LNCaP clone FGC (cell line): ENCODE measurements at regions not wholly inside any gene's neighbourhood (a gene's known extent, or its start where the extent isn't known, plus 50 kb on each side); places are given as distances from the start of the nearest gene placed in this dataset.

ENCODE experiments used
- DNase-seq: peaks from one replicate; pipeline ENCODE4 v3.0.0-alpha.2; 2011; ENCODE audit warnings: low read depth
- H3K4me3 ChIP-seq: 2 replicates; pipeline ENCODE4 v1.5.1; 2011; ENCODE audit warnings: mild to moderate bottlenecking, low read depth, low read length, control low read depth
- TF ChIP-seq, protein P1 (sequence below): IDR thresholded peaks from 2 replicates; pipeline ENCODE4 v1.5.1; 2012; ENCODE audit warnings: mild to moderate bottlenecking; ENCODE audit not compliant: control insufficient read depth, insufficient read depth; ENCODE audit errors: extremely low read depth

DNA sequence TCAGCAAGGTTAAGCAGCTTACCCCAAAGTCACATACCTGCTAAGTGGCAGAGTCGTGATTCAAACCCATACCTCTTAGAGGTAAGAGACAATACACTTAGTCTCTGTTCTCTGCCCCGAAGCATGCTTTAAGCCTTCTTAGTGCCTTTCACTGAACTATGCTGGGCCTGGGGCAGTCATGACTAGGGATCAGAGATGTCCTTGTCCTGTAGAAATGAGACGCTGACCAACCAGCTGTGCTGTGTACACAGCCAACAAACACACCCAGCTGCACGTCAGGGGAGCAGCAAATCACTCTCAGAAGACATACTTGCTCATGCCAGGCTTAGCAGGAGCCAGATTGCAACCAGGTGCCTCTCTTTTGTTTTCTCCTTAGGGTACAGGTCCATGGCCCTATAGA, 255.7 kb downstream of the BUD13 start:
- H3K4me3 ChIP-seq: no peak overlapping the region
- no peak for DNase-seq
- TF ChIP-seq, protein P1, sequence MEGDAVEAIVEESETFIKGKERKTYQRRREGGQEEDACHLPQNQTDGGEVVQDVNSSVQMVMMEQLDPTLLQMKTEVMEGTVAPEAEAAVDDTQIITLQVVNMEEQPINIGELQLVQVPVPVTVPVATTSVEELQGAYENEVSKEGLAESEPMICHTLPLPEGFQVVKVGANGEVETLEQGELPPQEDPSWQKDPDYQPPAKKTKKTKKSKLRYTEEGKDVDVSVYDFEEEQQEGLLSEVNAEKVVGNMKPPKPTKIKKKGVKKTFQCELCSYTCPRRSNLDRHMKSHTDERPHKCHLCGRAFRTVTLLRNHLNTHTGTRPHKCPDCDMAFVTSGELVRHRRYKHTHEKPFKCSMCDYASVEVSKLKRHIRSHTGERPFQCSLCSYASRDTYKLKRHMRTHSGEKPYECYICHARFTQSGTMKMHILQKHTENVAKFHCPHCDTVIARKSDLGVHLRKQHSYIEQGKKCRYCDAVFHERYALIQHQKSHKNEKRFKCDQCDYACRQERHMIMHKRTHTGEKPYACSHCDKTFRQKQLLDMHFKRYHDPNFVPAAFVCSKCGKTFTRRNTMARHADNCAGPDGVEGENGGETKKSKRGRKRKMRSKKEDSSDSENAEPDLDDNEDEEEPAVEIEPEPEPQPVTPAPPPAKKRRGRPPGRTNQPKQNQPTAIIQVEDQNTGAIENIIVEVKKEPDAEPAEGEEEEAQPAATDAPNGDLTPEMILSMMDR: no peak

DNA sequence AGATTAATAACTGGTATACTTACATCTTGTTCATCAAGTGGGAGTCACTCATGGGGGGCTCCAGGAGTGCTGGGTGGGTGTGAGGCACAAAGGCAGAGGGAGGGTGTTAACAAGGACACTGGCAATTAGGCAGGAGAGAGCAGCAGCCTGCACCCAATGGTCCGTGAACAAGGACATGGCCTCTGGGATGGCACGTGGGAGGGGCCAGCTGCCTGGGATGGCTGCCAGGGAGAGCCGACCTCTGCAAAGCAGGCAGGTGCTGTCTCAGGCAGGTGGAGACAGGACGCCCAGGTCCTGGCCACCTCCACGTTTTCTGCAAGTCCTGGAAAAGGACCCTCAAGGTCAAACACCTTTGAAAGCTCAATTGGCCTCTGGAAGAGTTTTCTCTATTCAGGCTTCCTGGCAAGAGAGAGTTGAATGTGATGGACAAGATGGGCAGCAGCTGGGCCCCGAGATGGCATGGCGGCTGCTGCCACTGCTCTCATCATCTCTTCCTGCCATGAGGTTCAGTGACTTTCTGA, 257.1 kb downstream of the BUD13 start:
- DNase-seq: no peak
- H3K4me3 ChIP-seq: no peak overlapping the region
- TF ChIP-seq, protein P1: no peak

DNA sequence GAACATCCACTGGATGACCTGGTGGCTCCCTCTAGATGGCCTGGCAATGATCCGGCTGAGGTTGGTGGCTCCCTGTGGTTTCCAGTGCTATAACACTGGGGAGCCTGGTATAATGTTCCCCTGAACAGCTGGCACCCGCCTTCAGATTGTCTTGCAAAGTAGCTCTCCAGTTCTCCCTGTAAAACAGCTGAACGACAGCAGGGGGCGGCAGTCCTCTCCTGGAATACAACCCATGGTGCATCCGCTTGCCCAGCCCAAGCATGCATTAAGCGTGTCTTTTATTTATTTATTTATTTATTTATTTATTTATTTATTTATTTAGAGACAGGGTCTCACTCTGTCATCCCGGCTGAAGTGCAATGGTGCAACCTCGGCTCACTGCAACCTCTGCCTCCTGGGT, 258.9 kb downstream of the BUD13 start:
- TF ChIP-seq, protein P1: peak; percentile 78
- no peak overlapping the region for H3K4me3 ChIP-seq
- peak; percentile 57 for DNase-seq

DNA sequence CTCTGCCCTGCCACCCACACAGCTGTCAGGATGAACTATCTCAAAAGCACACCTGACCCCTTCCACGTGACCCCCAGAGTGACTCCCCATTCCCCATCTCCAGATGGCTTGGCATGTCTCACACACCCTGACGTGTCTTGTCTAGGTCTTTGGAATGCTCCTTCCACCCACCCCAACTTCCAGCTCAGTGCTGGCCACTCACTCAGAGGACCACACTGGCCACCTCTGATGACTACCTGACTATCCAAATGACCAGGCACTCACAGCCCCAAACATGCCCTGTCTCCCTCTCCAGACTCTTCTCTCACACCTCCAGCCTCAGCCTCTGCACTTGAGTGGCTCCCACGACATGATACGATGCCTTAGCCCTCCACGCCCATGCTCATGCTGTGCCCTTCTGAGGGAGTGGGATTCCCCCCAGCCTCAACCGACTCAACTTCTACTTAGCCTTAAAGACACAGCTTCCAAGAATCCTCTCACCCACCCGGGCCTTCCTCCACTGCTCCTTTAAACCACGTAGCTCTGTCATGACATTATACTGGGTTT, 259.4 kb downstream of the BUD13 start:
- no peak overlapping the region for H3K4me3 ChIP-seq
- TF ChIP-seq, protein P1: no peak

DNA sequence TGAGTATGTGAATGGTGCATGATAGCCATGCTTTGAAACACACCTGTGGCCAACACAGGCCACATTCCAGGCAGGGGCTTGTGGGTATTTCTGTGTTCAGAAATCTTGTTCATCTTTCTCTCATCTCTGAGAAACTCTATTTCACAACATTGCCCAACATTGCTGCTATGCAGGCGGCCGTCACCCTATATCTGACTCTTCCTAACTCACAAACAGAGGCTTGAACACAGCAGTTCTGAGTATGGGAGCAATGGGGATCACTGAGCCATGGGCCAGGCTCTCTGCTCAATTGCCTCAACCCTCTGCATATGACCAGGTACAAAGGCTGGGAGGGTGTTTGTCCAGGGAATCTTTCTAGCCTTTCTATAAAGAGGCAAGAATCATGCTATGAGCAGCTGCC, 259.9 kb downstream of the BUD13 start:
- DNase-seq: no peak
- H3K4me3 ChIP-seq: no peak overlapping the region
- TF ChIP-seq, protein P1: no peak

More for the DNA sequence above, 259.4 kb downstream of the BUD13 start:
- DNase-seq: no peak

DNA sequence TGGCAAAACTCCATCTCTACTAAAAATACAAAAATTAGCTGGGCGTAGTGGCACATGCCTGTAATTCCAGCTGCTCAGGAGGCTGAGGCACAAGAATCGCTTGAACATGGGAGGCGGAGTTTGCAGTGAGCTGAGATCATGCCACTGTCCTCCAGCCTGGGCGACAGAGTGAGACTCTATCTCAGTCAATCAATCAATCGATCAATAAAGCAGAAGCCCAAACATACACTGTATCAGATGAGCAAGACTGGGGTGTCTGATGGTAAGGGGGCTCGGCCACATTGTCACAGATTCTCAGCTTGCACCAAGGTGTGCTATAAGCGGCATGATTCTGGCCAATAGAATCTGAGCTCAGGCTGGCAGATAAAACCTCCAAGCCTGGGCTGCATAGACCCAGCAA, 261.1 kb downstream of the BUD13 start:
- no peak overlapping the region for H3K4me3 ChIP-seq
- no peak for DNase-seq
- TF ChIP-seq, protein P1: no peak
